Neutrophil (primary cell): ENCODE measurements at regions not wholly inside any gene's neighbourhood (a gene's known extent, or its start where the extent isn't known, plus 50 kb on each side); places are given as distances from the start of the nearest gene placed in this dataset.

ENCODE experiments used
- H3K27ac ChIP-seq: fragments of 200-600 bp; sonication (generic); 2 replicates; pipeline ENCODE4 v1.5.1; 2016; ENCODE audit warnings: mild to moderate bottlenecking, moderate library complexity
- H3K27me3 ChIP-seq: fragments of 200-600 bp; sonication (generic); 2 replicates; pipeline ENCODE4 v1.6.0; 2016; ENCODE audit warnings: mild to moderate bottlenecking
- H3K36me3 ChIP-seq: fragments of 200-600 bp; sonication (generic); 2 replicates; pipeline ENCODE4 v1.5.1; 2017
- H3K4me1 ChIP-seq, 2 experiments: fragments of 200-600 bp in 1 of 2; sonication (generic) in 1 of 2; 1 replicate in 1 of 2; 2 replicates in 1 of 2; pipeline versions ENCODE4 v1.5.1 to v1.6.1; 2013 to 2016; ENCODE audit warnings: low read depth in 1 of 2, low read length in 1 of 2, mild to moderate bottlenecking in 1 of 2, moderate library complexity in 1 of 2; ENCODE audit not compliant: control insufficient read depth in 1 of 2, insufficient read depth in 1 of 2
- H3K4me3 ChIP-seq, 2 experiments: fragments of 200-600 bp in 1 of 2; sonication (generic) in 1 of 2; 1 replicate in 1 of 2; 2 replicates in 1 of 2; pipeline ENCODE4 v1.5.1; 2013 to 2016; ENCODE audit warnings: low read depth in 1 of 2, low read length in 1 of 2, mild to moderate bottlenecking in 1 of 2, moderate library complexity in 1 of 2
- H3K9me3 ChIP-seq: fragments of 200-600 bp; sonication (generic); 2 replicates; pipeline ENCODE4 v1.5.1; 2016
- TF ChIP-seq, protein P1 (sequence below): fragments of 200-600 bp; sonication (generic); IDR thresholded peaks from 2 replicates; pipeline ENCODE4 v1.5.1; 2016; ENCODE audit warnings: antibody characterized with exemption

DNA sequence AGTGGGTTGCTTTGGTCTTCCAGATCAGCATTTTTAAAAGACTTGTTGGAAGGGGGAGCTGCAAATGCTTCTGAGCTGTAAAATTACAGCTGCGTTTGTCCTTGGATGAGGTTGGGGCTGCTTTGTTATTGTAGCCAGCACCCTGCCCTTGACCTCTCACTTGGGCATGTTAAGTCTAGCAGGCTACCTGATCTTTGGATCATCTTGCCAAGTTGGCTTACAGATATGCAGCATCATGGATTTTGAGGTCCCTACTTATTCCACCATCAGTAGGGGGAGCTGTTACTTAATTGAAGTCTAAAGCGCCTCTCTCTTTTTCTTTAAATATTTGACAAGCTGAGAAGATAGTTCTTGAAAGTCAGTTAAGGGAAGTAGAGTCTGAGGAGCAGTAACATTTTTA is 793.0 kb downstream of the MCTP2 start:
- H3K4me1 ChIP-seq = no peaks in the 10 kb centered on the region
- no peaks in the 10 kb centered on the region for H3K9me3 ChIP-seq
- no peak overlapping the region for H3K4me3 ChIP-seq
- no peaks in the 10 kb centered on the region for H3K36me3 ChIP-seq
- TF ChIP-seq, protein P1, sequence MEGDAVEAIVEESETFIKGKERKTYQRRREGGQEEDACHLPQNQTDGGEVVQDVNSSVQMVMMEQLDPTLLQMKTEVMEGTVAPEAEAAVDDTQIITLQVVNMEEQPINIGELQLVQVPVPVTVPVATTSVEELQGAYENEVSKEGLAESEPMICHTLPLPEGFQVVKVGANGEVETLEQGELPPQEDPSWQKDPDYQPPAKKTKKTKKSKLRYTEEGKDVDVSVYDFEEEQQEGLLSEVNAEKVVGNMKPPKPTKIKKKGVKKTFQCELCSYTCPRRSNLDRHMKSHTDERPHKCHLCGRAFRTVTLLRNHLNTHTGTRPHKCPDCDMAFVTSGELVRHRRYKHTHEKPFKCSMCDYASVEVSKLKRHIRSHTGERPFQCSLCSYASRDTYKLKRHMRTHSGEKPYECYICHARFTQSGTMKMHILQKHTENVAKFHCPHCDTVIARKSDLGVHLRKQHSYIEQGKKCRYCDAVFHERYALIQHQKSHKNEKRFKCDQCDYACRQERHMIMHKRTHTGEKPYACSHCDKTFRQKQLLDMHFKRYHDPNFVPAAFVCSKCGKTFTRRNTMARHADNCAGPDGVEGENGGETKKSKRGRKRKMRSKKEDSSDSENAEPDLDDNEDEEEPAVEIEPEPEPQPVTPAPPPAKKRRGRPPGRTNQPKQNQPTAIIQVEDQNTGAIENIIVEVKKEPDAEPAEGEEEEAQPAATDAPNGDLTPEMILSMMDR = no peak
- no peaks in the 10 kb centered on the region for H3K27me3 ChIP-seq
- no peak overlapping the region for H3K27ac ChIP-seq

DNA sequence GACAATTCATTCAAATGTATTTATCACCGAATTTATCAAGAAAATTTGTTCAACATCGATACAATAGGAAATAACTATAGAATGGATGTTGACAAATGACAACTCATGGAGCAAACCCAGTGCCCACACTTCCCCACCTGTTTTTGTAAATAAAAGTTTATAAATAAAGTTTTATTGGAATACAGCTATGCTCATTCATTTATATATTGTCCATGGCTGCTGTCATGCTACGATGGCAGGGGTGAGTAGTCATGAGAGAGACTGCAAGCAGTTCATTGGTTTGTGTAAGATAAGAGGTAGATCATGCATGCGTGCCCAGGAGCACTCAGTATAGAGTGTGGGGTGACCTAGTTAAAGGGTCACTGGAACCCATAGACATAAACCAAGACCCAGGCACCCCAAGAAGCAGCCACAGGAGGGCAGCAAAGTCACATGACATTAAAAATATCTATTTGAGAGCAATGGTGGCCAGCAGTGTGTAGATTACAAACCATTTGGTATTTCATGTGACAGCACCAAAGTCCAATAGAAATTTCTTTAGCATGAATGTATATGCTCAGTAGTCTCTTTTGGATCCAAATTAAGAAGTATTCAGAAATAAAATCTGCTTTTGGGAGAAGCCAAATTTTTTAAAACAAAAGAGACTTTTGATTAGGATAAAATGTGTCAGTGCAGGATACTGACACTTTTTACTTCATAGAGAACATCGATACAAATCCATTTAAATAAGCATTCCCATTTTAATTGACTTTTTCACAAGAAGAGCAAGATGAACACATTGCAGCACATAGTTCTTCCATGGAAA is 794.8 kb downstream of the MCTP2 start:
- H3K4me1 ChIP-seq = no peaks in the 10 kb centered on the region
- H3K9me3 ChIP-seq = peaks cover 3% of the 10 kb centered on the region
- H3K4me3 ChIP-seq = no peak overlapping the region
- no peaks in the 10 kb centered on the region for H3K27me3 ChIP-seq
- no peaks in the 10 kb centered on the region for H3K36me3 ChIP-seq
- TF ChIP-seq, protein P1 = no peak
- no peak overlapping the region for H3K27ac ChIP-seq

DNA sequence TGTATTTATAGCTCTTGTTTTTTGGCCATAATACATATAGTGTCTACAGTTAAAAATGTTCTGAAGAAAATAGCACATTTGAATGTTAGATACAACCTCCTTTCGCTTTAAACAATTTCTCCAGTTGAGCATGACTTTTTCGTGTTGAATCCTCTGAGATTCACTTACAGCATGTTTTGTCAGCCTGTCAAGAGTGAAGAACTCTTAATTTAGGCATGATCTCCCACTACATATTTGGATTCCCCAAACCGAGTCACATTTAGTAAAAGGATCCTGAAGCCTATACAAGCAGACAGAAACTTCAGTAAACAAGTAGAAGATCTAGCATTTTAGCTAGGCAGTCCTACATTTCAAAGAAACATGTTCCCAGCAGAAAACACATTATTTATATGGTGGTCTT is 796.6 kb downstream of the MCTP2 start:
- TF ChIP-seq, protein P1 = no peak
- Histone ChIP-seq H3K4me3 (no peak overlapping the region), H3K27me3 (no peaks in the 10 kb centered on the region), H3K4me1 (no peaks in the 10 kb centered on the region), H3K9me3 (peaks cover 3% of the 10 kb centered on the region), H3K36me3 (no peaks in the 10 kb centered on the region), H3K27ac (no peak overlapping the region)

DNA sequence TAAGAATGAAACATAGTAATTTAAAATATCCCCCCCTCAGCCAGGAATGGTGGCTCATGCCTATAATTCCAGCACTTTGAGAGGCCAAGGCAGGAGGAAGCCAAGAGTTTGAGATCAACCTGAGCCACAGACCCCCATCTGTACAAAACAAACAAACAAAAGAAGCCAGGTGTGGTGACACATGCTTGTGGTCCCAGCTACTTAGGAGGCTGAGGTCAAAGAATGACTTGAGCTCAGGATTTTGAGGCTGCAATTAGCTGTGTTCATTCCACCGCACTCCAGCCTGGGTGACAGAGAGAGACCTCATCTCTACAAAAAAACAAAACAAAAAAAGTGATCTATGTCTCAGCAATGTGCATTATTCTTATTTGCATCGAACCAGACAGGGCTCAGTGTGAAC is 800.8 kb downstream of the MCTP2 start:
- no peaks in the 10 kb centered on the region for H3K36me3 ChIP-seq
- TF ChIP-seq, protein P1 = no peak
- no peak overlapping the region for H3K27ac ChIP-seq
- peaks cover 3% of the 10 kb centered on the region for H3K9me3 ChIP-seq
- H3K4me3 ChIP-seq = no peak overlapping the region
- H3K4me1 ChIP-seq = no peaks in the 10 kb centered on the region
- no peaks in the 10 kb centered on the region for H3K27me3 ChIP-seq

DNA sequence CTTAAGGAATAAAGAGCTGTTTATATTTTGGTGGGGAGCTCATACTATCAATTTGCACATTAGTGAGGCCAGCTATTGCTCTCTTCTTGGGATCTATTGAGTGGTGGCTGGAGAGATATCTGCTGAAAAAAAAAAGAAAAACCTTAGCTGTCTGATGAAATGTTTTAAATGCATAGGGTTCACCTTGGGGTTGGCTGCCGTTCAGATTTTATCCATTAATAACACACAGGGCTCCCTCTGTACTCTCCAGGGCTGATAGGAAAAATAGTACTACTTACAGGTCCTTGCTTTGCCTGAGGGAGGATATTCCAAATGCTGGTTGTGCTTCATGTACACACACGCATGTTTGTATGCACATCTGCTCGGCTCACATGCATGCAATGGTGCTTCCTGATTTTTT is 803.7 kb downstream of the MCTP2 start:
- no peaks in the 10 kb centered on the region for H3K27me3 ChIP-seq
- H3K27ac ChIP-seq = no peak overlapping the region
- no peaks in the 10 kb centered on the region for H3K4me1 ChIP-seq
- no peaks in the 10 kb centered on the region for H3K36me3 ChIP-seq
- TF ChIP-seq, protein P1 = no peak
- peaks cover 3% of the 10 kb centered on the region for H3K9me3 ChIP-seq
- no peak overlapping the region for H3K4me3 ChIP-seq
